ENCODE measurements at regions not wholly inside any gene's neighbourhood (a gene's known extent, or its start where the extent isn't known, plus 50 kb on each side); places are given as distances from the start of the nearest gene placed in this dataset.

DNA sequence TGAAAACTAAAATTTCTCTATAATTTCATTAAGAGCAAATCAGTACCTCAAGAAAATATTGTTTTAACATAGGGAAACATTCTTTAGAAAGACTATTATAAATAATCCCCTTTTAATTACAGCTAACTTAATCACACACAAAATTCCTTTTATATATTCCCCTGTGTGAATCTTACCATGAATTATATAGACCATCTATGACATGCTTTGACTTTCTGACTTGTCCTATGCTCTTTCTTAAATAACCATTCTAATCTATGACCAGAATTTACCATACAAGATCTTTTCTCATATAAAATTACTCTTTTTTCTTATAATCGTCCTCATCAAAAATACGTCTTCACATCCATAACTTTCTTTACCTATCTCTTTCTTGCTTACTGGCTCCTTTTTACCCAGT is 824.2 kb upstream of the FAM98A start:
- CTCF ChIA-PET = no interaction called here
- no peak overlapping the region for H3K9ac ChIP-seq
- WGBS (ENCODE audit: low lambda C conversion rate) = 40% methylated on average over 2 of the region's 2 CpGs
- no peak overlapping the region for H3K4me3 ChIP-seq (ENCODE audit: low read depth in 2 of 2, low read length in 1 of 2)
- no peak overlapping the region for H3K4me2 ChIP-seq
- DNase-seq = no peak
- no peak overlapping the region for H2AFZ ChIP-seq (ENCODE audit: low read depth)
- no peaks in the 10 kb centered on the region for H3F3A ChIP-seq (replicated peaks; ENCODE audit: insufficient read depth)
- POLR2A ChIA-PET = no interaction called here
- no peaks in the 10 kb centered on the region for H3K27me3 ChIP-seq (ENCODE audit: insufficient read depth)
- H4K20me1 ChIP-seq (ENCODE audit: insufficient read depth) = no peaks in the 10 kb centered on the region
- H3K9me3 ChIP-seq = peaks cover 13% of the 10 kb centered on the region; the same call in 1 of the 2 replicates
- no peaks in the 10 kb centered on the region for H3K4me1 ChIP-seq (ENCODE audit: control insufficient read depth in 1 of 2, insufficient read depth in 2 of 2, low read depth in 1 of 2, low read length in 1 of 2)
- H3K9me2 ChIP-seq = no peaks in the 10 kb centered on the region
- no peak overlapping the region for H3K27ac ChIP-seq (ENCODE audit: low read depth in 2 of 2, low read length in 1 of 2)
- no peak for TF ChIP-seq SMC3 (IDR thresholded peaks at IDR 0.05; ENCODE audit: low read depth, low read length)
- no peak for TF ChIP-seq GABPA (IDR thresholded peaks at IDR 0.05; ENCODE audit: low read depth)
- TF ChIP-seq ELF1 (IDR thresholded peaks at IDR 0.05) = no peak
- TF ChIP-seq RXRA (IDR thresholded peaks at IDR 0.05; ENCODE audit: borderline replicate concordance, low read depth) = no peak
- no peak for TF ChIP-seq EP300 (IDR thresholded peaks at IDR 0.05; ENCODE audit: borderline replicate concordance in 1 of 2, low read depth in 1 of 2, low read length in 1 of 2)
- TF ChIP-seq, protein P1, sequence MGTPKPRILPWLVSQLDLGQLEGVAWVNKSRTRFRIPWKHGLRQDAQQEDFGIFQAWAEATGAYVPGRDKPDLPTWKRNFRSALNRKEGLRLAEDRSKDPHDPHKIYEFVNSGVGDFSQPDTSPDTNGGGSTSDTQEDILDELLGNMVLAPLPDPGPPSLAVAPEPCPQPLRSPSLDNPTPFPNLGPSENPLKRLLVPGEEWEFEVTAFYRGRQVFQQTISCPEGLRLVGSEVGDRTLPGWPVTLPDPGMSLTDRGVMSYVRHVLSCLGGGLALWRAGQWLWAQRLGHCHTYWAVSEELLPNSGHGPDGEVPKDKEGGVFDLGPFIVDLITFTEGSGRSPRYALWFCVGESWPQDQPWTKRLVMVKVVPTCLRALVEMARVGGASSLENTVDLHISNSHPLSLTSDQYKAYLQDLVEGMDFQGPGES (IDR thresholded peaks at IDR 0.05; ENCODE audit: low read depth, low read length) = no peak
- TF ChIP-seq TEAD4 (IDR thresholded peaks at IDR 0.05; ENCODE audit: borderline replicate concordance, insufficient read depth) = no peak
- TF ChIP-seq FOXJ3 (CRISPR knock-in tag; IDR thresholded peaks at IDR 0.05) = no peak
- TF ChIP-seq POLR2AphosphoS5 (IDR thresholded peaks at IDR 0.05; ENCODE audit: low read depth, low read length) = no peak
- no peak for TF ChIP-seq EZH2phosphoT487 (IDR thresholded peaks at IDR 0.05; ENCODE audit: borderline replicate concordance, low read depth)
- TF ChIP-seq CHD2 (IDR thresholded peaks at IDR 0.05; ENCODE audit: low read length, partially characterized antibody) = no peak
- TF ChIP-seq RCOR1 (IDR thresholded peaks at IDR 0.05; ENCODE audit: low read length) = no peak
- TF ChIP-seq, protein P2, sequence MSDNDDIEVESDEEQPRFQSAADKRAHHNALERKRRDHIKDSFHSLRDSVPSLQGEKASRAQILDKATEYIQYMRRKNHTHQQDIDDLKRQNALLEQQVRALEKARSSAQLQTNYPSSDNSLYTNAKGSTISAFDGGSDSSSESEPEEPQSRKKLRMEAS (IDR thresholded peaks at IDR 0.05; ENCODE audit: low read depth) = no peak
- TF ChIP-seq NFIC (IDR thresholded peaks at IDR 0.05; ENCODE audit: borderline replicate concordance) = no peak
- no peak for TF ChIP-seq NRF1 (IDR thresholded peaks at IDR 0.05; ENCODE audit: low read depth, low read length)
- no peak for TF ChIP-seq TAF1 (IDR thresholded peaks at IDR 0.05; ENCODE audit: borderline replicate concordance, low read depth, low read length)
- TF ChIP-seq YY1 (IDR thresholded peaks at IDR 0.05; ENCODE audit: low read depth) = no peak
- H3K36me3 ChIP-seq (replicated peaks in 1 of 2; ENCODE audit: control insufficient read depth in 1 of 2, insufficient read depth in 2 of 2, low read length in 1 of 2) = no peaks in the 10 kb centered on the region
- H3K79me2 ChIP-seq (ENCODE audit: insufficient read depth) = no peaks in the 10 kb centered on the region

DNA sequence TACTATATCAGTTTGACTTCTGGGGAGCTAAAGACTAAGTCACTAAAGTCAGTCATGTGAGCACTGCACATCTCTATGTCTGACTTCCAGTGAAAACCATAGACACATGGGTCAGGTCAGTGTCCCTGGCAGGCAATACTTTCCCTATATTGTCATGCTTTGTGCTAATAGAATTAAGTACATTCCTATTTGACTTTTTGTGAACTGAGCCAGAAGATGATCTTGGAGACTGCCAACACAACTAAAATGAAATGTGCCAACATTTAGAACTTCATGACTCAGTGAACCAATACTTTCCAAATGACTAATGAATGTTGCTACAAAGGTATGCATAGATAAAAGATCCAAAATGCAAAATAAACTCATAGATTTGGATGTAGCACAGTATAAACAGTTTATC is 820.8 kb upstream of the FAM98A start:
- POLR2A ChIA-PET = no interaction called here
- TF ChIP-seq TCF12 (IDR thresholded peaks at IDR 0.05) (no peak), RFX5 (IDR thresholded peaks at IDR 0.05; ENCODE audit: low read length) (no peak), FOSL2 (IDR thresholded peaks at IDR 0.05; ENCODE audit: borderline replicate concordance, low read depth) (no peak), YY1 (IDR thresholded peaks at IDR 0.05; ENCODE audit: low read depth) (no peak), SMC3 (IDR thresholded peaks at IDR 0.05; ENCODE audit: low read depth, low read length) (no peak), EP300 (IDR thresholded peaks at IDR 0.05; ENCODE audit: borderline replicate concordance in 1 of 2, low read depth in 1 of 2, low read length in 1 of 2) (no peak), MEF2A (IDR thresholded peaks at IDR 0.05; ENCODE audit: borderline replicate concordance, low read depth) (no peak), SIN3A (IDR thresholded peaks at IDR 0.05; ENCODE audit: borderline replicate concordance, low read depth, low read length) (no peak), EZH2phosphoT487 (IDR thresholded peaks at IDR 0.05; ENCODE audit: borderline replicate concordance, low read depth) (no peak), FOXJ3 (CRISPR knock-in tag; IDR thresholded peaks at IDR 0.05) (no peak), NRF1 (IDR thresholded peaks at IDR 0.05; ENCODE audit: low read depth, low read length) (no peak), FOXM1 (IDR thresholded peaks at IDR 0.05; ENCODE audit: low read depth) (no peak)
- TF ChIP-seq, protein P3, sequence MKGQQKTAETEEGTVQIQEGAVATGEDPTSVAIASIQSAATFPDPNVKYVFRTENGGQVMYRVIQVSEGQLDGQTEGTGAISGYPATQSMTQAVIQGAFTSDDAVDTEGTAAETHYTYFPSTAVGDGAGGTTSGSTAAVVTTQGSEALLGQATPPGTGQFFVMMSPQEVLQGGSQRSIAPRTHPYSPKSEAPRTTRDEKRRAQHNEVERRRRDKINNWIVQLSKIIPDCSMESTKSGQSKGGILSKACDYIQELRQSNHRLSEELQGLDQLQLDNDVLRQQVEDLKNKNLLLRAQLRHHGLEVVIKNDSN (IDR thresholded peaks at IDR 0.05; ENCODE audit: borderline replicate concordance, low read depth) = no peak
- TF ChIP-seq, protein P4, sequence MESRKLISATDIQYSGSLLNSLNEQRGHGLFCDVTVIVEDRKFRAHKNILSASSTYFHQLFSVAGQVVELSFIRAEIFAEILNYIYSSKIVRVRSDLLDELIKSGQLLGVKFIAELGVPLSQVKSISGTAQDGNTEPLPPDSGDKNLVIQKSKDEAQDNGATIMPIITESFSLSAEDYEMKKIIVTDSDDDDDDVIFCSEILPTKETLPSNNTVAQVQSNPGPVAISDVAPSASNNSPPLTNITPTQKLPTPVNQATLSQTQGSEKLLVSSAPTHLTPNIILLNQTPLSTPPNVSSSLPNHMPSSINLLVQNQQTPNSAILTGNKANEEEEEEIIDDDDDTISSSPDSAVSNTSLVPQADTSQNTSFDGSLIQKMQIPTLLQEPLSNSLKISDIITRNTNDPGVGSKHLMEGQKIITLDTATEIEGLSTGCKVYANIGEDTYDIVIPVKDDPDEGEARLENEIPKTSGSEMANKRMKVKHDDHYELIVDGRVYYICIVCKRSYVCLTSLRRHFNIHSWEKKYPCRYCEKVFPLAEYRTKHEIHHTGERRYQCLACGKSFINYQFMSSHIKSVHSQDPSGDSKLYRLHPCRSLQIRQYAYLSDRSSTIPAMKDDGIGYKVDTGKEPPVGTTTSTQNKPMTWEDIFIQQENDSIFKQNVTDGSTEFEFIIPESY (IDR thresholded peaks at IDR 0.05; ENCODE audit: borderline replicate concordance, low read depth) = no peak
- TF ChIP-seq, protein P5, sequence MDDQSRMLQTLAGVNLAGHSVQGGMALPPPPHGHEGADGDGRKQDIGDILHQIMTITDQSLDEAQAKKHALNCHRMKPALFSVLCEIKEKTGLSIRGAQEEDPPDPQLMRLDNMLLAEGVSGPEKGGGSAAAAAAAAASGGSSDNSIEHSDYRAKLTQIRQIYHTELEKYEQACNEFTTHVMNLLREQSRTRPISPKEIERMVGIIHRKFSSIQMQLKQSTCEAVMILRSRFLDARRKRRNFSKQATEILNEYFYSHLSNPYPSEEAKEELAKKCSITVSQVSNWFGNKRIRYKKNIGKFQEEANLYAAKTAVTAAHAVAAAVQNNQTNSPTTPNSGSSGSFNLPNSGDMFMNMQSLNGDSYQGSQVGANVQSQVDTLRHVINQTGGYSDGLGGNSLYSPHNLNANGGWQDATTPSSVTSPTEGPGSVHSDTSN (IDR thresholded peaks at IDR 0.05) = no peak

More for the DNA sequence above, 820.8 kb upstream of the FAM98A start:
- Histone ChIP-seq H3K9me2 (no peaks in the 10 kb centered on the region), H3K36me3 (replicated peaks in 1 of 2; ENCODE audit: control insufficient read depth in 1 of 2, insufficient read depth in 2 of 2, low read length in 1 of 2) (no peaks in the 10 kb centered on the region), H3F3A (replicated peaks; ENCODE audit: insufficient read depth) (no peaks in the 10 kb centered on the region), H3K27ac (ENCODE audit: low read depth in 2 of 2, low read length in 1 of 2) (no peak overlapping the region), H3K4me3 (ENCODE audit: low read depth in 2 of 2, low read length in 1 of 2) (no peak overlapping the region), H2AFZ (ENCODE audit: low read depth) (no peak overlapping the region), H3K4me2 (no peak overlapping the region), H3K79me2 (ENCODE audit: insufficient read depth) (no peaks in the 10 kb centered on the region), H3K9ac (no peak overlapping the region), H3K4me1 (ENCODE audit: control insufficient read depth in 1 of 2, insufficient read depth in 2 of 2, low read depth in 1 of 2, low read length in 1 of 2) (no peaks in the 10 kb centered on the region), H4K20me1 (ENCODE audit: insufficient read depth) (no peaks in the 10 kb centered on the region), H3K27me3 (ENCODE audit: insufficient read depth) (no peaks in the 10 kb centered on the region), H3K9me3 (peaks cover 13% of the 10 kb centered on the region; the same call in 1 of the 2 replicates)
- CTCF ChIA-PET = no interaction called here
- no peak for DNase-seq

Data from SK-N-SH (cell line).